ENCODE measurements at regions not wholly inside any gene's neighbourhood (a gene's known extent, or its start where the extent isn't known, plus 50 kb on each side); places are given as distances from the start of the nearest gene placed in this dataset.
"Not testable (repeated sequence)": the region's sequence is repeated elsewhere in the genome, so short reads cannot be mapped to it uniquely, and the experiment has no call there.

DNA sequence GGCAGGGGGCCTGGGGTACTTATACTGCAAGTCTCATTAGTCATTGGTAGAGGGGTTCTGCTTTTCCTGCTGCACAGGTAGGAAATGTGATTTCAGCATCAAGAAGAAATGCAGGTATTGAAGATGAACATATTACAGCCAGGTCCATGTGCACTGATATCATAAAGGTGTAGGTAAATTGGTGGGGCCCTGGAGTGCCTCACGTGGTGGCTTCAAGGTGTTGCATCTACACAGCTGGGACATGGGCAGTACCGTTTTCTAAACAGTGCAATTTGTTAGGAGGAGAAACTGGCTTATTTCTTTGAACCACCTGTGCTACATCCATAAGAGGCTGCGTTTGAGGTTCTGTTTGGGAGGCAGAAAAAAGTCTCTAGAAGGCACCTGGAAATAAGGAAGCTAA lies 618.1 kb upstream of the RBFOX1 start:
- FAIRE-seq = no peak

DNA sequence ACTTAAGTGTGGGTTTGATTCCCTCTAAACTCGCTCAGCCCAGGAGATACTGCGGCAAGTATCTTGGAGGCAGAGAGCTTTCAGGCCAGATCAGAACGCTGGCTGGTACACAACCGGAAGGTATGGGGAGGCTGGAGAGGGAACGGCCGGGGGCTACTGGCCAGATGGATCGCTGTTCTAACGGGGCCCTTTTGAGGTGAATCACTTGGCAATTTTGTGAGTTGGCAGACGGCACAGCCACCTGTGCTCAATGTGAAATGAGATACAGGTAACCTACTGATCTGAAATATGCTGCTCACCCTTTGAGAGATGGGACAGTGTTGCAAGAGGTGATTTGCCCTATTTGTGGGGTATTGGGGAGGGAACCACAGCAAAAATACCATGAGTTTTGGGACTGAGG lies 622.9 kb upstream of the RBFOX1 start:
- no peak for FAIRE-seq

DNA sequence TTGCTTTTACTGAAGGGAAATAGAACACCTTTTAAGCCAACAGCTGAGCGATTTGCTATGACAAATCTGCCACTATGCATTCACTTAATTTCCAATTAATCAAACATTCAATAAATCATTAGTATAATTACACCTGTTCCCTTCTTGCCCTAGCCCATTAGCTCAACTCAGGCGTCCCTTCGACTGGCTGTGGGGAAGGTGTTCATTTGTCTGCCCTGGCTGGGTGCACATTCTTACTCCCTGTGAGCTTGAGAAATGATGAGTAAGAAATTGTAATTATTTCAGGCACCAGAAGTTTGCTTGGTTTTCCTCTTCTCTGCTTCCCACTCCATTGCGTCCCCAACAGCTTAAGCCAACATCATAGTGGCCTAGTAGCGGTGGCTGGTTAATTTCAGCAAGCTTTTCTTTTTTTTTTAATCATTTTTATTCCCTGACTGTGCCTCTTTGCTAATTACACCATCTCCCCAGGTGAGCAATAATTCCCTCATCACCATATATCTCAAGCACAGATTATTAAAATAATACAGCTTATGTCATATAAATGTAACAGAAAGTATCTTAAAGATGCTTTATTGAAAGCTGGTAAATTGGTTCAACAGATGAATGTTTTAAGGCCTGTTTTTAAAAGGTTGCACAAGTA lies 623.9 kb upstream of the RBFOX1 start:
- FAIRE-seq = no peak

- FAIRE-seq = no peak
Observed at GRCh38 chr16:6704306-6704930, 628.2 kb upstream of the RBFOX1 start.

- FAIRE-seq = no peak
Observed at GRCh38 chr16:6701096-6701495, 631.5 kb upstream of the RBFOX1 start.

DNA sequence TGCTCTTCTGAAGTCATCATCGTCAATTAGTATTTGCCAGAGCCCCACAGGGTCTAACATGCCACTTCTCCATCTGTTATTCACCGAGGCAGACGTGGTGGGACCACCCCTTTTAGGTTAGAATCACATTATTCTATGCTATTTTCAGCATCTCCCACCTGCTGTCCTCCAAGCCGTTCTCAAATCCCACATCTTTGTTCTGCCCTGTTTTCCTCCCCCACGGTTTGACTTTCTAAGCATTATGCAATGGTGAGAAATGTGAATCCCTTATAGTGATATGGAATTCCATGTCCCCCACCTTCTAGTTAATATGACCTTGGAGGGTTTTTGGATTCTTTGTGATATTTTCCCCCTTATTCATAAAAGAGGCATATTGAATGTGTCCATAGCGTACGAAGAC lies 634.1 kb upstream of the RBFOX1 start:
- FAIRE-seq = no peak

- no peak for FAIRE-seq
Observed at GRCh38 chr16:6695666-6696065, 637.0 kb upstream of the RBFOX1 start.

GRCh38 chr16:6694636-6695035 lies 638.0 kb upstream of the RBFOX1 start:
- FAIRE-seq = no peak

- not testable (repeated sequence) for FAIRE-seq
Observed at GRCh38 chr16:6693418-6693817, 639.2 kb upstream of the RBFOX1 start.

DNA sequence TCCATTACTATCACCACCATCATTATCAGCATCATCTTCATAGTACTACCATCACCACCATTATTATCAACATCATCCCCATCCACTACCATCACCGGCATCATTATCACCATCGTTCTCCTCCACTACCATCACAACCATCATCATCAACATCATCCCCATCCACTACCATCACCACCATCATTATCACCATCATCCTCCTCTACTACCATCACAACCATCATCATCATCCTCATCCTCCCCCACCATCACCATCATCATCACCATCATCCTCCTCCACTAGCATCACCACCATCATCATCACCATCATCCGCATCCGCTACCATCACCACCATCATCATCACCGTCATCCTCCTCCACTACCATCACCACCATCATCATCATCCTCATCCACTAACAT lies 639.8 kb upstream of the RBFOX1 start:
- FAIRE-seq = no peak

GRCh38 chr16:6690741-6691140 lies 641.9 kb upstream of the RBFOX1 start:
- FAIRE-seq = no peak

DNA sequence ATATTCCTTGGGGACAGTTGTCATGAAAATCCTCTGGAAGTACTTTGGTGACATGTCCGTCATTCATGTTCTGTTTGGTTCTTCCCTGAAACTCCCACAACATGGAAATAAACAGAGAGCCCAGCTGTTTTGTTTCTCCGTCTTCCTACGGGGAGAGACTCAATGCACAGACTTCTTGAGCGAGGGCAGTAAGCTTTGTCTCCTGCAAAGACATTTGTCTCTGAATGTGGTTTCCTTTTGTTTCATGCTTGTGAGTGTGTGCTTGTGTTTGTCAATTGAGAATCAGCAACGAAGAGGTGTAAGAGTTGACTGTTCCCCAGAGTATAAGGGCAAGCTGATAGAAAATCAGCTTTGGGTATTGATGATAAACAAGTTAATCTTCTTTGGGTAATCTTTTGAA lies 643.0 kb upstream of the RBFOX1 start:
- no peak for FAIRE-seq

- no peak for FAIRE-seq
Observed at GRCh38 chr16:6687593-6687992, 645.1 kb upstream of the RBFOX1 start.

DNA sequence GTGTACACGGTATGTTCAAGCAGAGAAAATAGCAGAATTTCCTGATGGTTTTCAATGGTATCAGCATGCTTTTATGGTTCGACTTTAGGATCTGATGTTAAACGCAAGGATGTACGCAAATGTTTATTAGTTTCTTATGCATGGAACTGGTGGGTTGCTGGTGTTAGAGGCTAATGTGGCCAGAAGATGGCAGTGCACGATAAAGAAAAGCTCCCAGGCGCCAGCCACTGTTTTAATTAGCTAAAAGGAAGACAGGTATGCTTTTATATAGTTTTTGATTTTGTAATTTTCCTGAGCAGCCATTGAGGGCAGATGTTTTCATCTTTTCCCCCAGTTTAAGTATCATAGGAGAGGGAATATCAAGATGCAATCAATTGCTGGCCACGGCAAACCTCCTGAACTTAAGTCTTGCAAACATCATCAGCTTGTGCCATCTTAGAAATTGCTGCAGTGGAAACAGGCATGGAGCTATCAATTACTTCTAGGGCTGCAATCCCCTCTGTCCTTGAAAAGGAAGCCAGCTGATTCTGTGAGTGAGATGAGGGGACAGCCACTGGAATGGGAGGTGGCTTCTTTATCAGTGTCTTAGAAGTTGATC lies 648.5 kb upstream of the RBFOX1 start:
- FAIRE-seq = no peak

DNA sequence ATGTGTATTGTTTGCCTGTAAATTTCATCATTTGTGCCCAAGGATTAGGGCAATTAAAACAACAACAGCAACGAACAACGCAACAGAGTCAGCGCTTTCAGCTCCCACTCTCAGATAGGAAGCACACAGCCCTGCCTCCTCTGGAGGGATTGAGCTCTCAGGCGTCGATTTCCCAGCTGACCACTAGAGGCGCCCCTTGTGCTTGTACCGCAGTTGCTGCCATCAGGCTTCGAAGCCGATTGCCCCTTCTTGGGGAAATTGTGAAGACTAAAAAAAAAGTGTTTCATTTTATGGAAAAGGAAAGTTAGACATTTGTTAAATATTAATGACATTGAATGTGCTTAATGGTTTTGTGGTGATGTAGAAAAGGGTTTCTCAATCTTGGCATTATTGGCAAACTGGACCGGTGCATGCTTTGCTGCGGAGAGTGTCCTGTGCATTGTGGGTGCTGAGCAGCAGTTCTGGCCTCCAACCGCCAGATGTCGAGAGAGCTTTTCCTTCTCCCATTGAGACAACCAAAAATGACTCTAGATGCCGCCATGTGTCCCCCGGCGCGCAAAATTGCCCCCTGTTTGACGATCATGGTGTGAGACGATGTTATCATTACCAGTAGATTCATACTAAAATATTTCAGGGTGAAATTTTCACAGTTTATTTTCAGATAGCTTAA lies 650.4 kb upstream of the RBFOX1 start:
- FAIRE-seq = no peak

GRCh38 chr16:6678586-6678985 lies 654.1 kb upstream of the RBFOX1 start:
- FAIRE-seq = no peak

- FAIRE-seq = no peak
Observed at GRCh38 chr16:6674071-6674470, 658.6 kb upstream of the RBFOX1 start.

GRCh38 chr16:6672507-6672906 lies 660.1 kb upstream of the RBFOX1 start:
- FAIRE-seq = no peak

GRCh38 chr16:6667393-6667792 lies 665.3 kb upstream of the RBFOX1 start:
- no peak for FAIRE-seq

DNA sequence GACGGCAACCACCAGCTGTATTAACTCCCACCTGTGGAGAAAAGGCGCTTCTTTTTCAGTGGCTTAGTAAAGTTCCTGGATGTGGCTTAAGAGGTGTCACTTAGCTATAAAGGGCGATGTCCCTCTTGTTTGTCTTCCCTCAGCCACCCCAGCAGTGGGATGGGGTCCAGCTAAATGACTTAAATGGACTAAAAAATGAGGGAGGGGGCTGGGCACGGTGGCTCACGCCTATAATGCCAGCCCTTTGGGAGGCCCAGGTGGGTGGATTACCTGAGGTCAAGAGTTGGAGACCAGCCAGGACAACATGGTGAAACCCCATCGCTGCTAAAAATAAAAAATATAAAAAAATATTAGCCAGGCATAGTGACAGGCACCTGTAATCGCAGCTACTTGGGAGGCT lies 667.5 kb upstream of the RBFOX1 start:
- FAIRE-seq = no peak

DNA sequence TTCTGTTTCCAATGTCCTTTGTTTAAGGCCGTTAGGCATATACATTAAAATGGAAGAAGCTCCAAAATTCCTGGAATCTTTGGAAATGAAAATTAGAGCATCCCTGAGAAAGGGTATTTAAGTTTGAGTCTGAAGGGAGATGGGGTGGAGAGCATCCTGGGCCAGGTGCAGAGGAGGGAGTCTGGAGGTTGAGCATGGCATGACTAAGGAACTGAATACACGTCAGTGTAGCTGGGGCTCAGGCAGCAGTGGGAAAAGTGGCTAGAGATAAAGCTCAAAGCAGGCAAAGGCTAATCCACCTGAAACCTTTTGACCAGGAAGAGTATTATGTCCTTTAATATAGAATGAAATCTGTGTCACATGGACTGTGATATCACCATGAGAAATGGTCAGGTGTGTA lies 669.0 kb upstream of the RBFOX1 start:
- FAIRE-seq = no peak

- no peak for FAIRE-seq
Observed at GRCh38 chr16:6656760-6657159, 675.9 kb upstream of the RBFOX1 start.

DNA sequence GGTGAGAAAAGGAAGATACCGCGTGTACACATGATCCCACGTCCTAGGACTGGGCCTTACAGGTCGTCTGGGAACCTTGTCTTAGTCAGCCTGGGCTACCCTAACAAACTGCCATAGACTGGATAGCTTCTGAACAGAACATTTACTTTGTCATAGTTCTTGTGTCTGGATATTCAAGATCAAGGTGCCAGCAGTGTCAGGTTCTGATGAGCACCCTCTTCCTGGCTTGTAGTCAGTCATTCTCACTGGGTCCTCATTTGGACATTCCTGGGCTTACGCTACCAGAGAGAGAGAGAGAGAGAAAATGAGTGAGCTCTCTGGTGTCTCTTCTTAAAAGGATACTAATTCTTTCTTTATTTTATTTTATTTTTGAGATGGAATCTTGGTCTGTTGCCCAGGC lies 685.8 kb upstream of the RBFOX1 start:
- FAIRE-seq = no peak
